AML-193 (cell line): ENCODE measurements at regions not wholly inside any gene's neighbourhood (a gene's known extent, or its start where the extent isn't known, plus 50 kb on each side); places are given as distances from the start of the nearest gene placed in this dataset.

Source experiments
- DNase-seq, 2 experiments: peaks; one replicate each; lab custom pipeline; 2025; lab: John Stamatoyannopoulos, UW

DNA sequence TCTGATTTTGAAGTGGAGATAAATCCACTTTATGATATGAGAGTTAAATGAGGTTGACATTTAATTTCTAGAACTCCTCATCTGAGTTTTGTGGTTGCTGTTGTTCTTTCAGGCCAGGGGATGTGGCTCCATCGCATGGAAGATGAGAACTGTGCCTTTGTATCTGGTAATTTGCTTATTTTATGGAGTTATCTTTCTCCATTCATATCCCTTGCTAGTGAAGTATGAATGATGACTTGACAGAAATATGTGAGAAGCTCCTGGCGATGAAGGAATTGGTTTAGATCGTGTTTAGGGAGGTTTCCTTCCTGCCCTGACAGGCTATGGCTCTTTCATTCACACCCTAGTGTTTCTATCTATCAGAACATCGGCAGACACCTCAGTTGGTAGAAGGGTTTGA, 393.7 kb downstream of the ETS1 start:
- no peak for DNase-seq

DNA sequence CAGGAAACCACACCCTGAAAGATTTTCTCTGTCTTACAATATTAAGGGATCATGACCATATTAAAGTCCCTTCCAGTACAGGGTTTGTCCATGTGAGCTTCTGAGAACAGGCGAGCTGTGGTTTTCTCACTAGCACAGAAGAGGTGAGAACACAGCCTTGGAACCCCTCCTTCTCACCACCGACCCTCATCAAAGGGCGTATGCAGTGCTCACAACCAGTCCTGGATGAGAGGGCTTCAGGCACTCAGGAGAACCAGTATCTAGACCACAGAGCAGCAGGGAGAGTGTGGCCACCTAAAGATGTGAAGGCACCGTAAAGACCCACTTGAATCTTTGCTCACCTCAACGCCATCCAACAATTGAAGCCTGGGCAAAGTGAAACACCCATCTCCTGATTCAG, 397.0 kb downstream of the ETS1 start:
- no peak for DNase-seq

DNA sequence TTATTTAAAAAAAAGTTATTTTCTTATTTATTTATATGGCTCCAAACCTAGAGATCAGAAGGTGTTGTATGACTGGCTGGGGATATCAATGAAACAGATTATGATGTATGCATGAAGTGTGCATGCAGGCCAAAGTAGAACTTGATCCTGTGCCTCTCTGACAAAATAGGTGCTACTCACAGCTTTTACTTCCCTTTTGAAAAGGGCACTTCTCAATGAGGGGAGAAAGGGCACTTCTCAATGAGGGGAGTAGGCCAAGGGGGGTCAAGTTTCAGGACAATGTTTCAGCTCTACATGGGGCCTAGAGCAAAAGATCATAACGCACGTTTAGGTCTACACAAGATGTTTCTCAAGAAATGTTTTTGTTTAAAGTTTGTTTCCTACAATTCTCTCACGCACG, 397.5 kb downstream of the ETS1 start:
- no peak for DNase-seq

DNA sequence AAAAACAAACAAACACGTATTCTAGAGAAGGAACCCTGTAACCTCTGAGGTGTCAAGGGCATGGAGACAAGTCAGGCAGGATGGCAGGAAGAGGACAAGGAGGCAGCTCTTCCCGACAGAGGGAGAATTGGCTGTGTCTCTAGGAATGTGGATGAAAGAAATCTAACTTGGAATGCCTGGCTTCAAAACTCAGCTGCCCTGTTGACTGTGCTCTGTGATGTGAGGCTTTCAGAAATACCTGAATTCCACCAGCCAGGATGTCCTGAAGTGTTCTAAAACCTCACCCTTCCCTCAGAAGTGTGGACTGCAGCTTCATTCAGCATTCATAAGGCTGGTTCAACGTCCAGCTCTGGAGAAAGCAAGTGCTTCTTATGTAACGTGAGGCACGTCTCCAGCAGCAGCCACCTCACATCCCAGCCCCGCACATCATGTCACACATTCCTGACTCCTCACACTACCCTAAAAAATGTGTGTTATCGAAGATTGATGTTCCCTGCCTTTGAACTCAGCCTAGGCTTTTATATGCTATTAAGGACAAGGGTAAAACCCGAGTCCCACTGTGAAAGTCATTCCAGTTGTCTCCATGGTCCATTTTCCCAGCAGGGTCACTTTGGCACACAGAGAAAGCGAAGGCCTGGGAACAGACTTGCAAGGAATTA, 398.9 kb downstream of the ETS1 start:
- no peak for DNase-seq

DNA sequence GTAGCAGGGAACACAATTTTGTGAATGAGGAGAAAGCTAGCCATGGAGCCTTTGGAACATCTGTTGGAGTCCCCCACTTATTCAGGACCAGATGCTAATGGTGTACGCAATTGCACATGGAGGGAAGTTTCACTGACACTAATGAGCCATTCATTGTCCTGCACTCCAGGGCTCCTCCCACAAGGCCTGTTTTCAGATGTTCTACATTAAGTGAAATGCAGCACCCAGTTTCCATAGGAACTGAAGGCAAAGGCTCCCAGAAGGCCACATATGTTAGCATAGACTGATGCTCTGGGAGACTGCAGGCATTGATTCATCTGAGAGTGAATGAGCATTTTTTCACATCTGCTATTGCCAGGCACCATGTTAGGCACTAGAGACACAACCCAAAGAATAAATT, 399.5 kb downstream of the ETS1 start:
- no peak for DNase-seq

DNA sequence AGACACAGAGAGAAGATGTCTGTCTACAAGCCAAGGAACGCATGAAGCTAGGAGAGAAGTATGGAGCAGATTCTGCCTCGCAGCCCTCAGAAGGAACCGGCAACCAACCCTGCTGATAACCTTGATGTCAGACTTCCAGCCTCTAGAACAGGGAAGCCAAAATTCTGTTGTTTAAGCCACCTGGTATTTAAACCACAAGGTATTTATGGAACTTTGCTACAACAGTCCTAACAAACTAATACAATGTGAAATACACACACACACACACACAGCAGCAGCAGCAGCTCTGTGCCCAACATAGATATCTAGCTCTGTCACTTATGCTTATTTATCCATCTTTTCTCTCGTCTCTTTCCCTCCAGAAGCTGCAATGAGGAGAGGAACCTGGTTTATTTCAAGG, 400.0 kb downstream of the ETS1 start:
- DNase-seq: no peak

DNA sequence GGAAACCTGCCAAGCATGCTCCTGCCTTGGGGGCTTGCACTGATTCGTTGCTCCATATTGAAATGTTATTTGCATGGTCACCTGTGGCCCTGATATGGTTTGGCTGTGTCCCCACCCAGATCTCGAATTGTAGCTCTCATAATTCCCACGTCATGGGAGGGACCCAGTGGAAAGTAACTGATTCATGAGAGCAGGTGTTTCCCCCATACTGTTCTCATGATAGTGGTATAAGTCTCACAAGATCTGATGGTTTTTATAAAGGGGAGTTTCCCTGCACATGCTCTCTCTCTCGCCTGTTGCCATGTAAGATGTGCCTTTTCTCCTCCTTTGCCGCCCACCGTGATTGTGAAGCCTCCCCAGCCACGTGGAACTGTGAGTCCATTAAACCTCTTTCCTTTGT, 402.4 kb downstream of the ETS1 start:
- no peak for DNase-seq

DNA sequence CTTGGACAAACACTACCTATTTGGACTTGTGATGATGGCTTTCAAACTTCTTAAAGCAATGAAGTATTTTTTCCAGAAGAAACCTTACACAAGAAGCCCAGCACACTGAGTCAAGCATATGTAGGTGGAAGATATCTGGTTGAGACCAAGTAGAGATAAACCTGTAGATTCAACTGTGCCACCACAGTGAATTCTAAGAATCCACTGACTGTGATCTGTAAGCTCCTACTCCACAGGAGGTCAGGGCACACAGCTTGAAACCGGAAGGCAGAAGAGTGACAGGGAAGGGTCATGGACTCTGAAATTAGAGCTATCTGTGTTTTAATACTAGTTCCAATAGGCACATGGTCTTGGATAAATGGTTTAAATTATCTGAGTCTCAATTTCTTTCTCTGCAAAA, 404.5 kb downstream of the ETS1 start:
- no peak for DNase-seq

DNA sequence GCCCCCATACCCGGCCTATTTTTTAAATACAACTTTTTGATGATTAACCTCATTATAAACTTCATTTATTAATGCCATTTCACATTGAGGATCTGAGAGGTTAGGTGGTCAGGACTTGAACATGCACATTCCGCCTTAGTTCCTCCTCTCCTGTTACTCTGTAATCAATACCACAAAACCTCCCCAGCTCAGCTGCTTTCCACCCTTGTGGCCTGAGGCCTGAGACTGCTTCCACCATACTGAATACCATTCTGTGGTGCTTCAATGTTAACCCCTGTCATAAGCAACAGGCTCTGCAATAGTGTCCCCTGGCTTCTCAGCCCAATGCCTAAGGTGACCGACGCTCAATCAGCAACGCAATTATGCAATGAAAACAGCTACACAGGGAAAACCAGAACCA, 405.4 kb downstream of the ETS1 start:
- DNase-seq: no peak

DNA sequence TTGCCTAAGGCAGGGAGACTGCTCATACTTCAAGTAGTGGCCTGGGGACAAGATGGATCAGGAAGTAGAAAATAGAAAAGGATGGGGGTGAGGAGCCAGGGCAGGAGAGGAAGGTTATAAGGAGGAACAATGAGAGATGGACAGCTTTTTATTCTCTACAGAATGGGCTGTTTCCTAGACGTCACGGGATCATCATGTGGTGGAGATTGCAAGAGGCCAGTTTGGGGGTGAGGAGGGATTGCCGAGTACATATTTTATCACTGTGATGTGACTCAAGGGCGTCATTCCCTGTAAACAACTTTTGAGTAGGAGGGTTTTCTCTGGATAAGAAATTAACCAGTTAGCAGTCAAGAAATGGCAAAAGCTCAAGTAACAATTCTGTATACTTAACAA, 406.3 kb downstream of the ETS1 start:
- DNase-seq: no peak

DNA sequence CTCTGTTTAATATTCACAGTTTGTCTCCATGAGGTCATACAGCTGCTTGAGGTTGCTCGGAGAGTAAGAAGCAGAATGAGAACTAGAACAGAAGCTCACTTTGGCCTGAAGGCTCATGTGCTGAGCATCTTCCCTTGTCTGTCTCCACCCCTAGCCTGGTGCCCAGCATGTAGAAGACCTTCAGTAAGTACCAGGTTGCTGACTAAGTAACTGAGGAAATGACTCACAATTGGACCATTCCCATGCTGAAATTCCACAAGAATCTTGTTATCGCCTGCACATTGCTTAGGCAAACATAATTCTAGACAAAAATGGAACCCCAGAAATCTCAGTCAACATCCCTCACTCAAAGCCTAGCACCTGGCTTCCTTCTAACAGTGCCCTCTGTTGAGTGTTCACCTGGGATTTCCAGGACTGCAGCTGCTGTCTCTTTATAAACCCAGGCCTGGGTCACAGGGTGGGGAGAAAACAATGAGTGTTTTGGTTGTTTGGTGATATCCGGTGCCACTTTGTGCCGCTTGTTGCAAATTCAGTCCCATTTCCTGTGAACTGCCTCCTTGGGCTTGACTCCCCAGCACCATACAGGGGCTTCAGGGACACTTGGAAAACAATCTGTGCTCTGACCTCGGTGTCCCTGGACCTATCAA, 406.8 kb downstream of the ETS1 start:
- no peak for DNase-seq

DNA sequence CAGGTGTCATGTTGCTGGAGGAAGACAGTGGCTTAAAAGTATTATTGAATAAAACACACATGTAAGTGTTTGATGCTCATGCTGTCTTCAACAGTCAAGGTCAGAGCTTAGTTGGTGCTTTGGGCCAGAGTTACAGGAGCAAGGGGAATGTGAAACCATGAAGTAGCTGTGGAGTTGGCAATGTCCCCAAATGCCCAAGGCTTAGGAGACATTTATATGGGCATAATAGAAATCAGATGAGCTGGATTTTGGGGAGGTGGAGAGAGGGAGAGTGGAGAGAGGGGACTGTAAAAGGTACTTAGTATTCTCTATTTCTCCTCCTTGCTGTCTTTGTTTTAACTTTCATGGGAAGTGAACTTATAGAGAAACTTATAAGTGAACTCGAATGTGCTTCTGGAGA, 407.8 kb downstream of the ETS1 start:
- DNase-seq: no peak

DNA sequence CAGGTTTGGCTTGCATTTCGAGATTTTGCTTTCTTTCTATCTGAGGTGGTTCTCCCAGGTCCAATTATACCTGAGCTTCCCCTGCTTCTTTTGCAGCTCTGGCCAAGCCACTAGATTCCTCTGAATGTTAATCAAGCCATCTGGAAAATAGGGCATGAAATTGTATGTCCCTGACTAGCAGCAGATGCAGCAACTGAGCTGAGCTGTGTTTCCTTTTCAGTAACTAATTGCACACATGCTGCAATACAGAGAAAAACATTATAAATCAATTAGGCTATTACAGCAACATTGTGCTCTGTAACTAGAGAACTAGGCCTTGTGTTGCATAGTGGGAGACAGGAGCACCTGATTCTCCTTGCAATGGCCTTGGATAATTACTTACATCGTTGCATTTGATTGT, 408.3 kb downstream of the ETS1 start:
- DNase-seq: no peak

DNA sequence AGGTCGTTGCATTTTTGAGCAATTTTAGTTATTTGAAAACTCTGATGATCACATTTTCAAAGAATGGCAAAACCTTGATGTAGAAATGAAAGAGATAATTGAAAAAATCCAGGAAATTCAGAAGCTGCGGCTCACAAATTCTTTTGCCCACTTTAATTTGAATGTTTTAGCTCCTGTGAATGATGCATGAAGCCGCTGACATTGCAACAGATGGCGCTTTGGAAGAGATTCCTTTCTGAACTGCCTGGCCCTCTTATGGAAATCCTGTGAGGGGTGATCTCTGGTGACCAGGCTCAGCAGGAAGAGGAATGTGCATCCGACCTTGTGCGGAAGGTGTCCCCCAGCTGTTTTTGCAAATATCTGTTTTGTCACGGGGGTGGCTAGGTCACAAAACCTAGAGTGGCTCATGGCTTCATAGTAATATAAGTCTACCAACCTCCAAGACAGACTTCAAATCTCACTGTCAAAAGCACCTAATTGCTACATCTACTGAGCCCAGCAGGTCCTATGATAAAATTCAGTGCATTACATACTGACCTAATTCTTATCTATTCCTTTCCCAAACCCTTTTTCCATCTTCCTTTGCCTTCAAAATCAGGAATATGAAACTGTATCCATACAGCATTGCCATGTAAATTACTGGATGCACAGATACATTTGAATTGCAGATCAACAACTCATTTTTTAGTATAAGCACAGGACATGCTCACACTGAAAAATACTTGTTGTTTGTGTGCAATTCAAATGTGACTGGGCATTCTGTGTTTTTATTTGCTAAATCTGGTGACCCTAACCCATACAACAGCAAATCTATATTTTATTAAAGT, 412.7 kb downstream of the ETS1 start:
- no peak for DNase-seq

DNA sequence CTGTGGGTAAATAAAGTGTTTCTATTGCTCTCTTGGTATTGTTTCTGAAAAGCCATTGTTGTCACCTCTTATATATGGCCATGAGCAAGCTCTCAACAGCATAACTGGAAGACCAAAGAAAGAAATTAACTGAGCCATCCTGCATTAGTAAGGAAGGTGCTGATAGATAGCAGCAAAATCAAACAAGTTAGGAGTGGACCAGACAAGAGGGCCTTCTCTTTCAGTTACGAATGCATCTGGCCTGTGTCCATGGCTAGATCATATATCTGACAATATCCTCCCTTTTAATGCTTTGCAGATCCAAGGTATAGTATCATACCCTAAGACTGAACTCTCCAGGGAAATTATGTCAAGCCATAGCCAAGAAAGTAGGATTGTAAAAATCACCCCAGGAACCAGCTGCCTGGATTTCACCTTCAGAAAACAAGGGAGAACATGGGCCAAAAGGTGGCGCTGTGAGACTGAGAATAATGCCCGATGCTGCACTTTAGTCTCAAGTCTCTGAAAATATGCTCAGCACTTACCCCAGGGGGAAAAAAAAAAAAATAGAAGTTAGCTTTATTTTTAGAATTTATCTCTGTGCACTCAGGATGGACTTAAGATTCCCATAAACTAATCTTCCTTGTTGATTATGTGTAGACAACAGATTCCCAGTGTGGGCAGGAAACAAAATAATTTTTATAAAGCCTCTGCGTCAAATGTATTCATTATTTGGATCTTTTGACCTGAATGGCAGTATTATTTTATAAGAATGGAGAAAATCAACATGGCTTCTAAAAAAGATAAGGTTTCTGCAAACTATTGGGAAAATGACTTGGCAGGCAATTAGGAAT, 415.1 kb downstream of the ETS1 start:
- DNase-seq: peak; percentile 56 to 62

DNA sequence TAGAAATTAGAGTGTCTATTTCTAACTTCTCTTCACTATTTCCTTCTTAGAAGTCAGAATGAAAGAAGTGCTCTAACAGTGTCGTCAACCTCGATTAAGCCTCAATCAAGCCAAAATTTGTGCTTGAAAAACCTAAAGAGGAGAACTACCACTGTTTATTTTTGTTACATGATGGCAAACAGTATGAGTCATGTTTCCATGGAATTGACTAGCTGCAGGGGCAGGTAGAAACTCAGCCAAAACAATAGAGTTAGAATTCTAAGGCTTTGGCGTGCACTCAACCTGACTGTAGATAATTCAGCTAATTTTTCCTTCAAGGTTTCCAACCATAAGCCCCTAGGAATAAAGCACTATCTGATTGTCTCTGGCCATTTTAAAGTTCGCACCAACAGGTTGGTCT, 415.9 kb downstream of the ETS1 start:
- DNase-seq: no peak

DNA sequence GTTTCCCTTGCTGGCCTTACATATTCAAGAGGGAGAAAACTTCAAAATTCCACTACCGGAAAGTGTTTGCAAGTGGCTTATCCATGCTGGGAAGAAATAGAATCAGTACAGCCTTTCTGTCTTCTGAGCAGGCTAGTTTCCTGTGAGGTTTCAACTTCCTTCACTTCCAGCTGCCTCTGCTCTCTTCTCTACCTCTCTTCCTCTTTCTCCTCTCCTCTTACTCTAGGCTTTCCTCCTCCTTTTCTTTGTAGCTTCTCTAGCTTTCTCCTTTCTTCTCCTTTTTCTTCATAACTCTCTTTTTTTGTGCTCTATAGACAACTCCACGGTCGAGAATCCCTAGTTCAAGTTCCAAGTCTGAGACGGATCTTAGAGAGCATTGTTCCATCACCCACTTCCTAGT, 421.8 kb downstream of the ETS1 start:
- DNase-seq: peak in 1 of 2 experiments; percentile 21

DNA sequence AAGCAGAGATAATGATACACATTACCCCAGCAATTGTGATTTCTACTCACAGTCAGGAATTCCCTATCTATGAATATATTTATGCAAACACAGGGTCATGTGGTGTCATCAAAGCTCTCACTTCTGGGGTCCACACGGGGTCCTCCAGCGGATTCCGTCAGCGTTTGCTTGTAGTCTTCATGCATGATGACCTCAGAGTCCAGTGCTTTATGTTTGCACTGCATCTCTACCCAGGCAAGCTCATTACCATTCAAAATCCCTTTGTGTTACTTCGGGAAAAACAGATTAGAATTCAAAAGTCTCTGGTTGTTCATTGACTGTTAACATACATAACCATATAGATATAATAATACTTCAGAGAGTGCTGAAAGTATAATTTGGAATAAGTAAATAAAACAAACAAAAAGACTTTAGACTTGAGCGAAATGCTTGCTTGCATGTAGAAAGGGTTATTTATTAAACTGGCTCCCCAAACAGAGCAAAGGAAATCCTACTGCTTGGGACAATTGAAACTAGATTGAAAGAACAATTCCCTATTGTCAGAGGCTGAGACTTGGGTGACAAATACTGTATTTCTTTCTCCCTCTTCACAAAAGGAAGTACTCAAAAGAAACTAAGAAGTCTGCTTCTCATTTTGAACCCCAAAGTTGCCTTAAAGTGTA, 423.1 kb downstream of the ETS1 start:
- no peak for DNase-seq

DNA sequence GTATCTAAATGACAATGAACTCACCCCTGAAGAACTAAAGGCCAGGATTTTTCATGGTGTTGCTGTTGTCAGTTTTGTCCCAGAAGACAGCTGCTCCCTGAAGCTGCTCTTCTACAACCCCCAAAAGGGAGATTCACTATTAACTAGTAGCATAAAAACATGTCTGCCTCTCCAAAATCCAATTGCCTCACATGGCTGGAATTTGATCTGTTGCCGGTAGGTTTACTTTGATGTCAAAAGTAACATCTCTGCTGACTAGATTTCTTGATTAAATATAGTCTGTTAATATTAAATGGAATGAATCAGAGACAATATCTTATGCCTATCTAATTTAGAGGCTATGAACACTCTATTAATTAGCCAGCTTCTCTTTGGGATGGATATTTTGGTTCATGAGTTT, 425.4 kb downstream of the ETS1 start:
- no peak for DNase-seq

DNA sequence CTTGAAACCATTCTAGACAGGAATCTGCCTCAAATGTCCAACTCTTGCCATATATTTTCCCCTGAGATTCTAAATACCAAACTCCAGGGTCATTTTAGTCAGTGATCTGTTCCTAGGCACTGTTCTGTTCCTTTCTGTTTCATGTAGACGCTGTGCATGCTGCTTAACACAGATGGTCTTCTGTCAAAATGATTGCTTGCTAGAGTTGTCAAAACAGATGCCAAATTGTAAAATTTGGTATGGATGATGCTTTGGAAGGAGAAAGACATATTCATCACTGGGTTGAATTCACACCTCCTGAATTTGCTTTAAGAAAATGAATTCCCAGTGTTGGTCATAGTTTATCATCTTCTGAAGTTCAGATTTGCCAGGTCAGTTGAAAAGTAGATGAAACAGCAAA, 425.9 kb downstream of the ETS1 start:
- no peak for DNase-seq

DNA sequence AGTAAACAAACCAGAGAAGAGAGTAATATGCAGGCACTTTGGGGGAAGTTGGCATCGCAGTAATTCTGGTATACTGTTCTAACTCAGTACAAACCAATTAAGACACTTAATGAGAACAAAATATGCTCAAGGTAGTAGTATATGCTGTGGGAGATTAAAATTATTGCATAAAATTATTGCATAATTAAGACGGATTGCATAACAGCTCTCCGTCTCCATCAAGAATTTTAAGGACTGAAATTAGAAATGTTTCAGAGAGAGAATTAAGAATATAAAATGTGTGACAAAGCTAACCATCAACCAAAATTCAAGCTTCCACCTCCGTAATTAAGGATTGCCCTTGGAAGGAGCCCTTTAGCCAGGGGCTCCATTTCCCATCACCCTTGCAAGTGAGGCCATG, 428.5 kb downstream of the ETS1 start:
- no peak for DNase-seq
